Mammary epithelial cell (primary cell): ENCODE measurements at regions not wholly inside any gene's neighbourhood (a gene's known extent, or its start where the extent isn't known, plus 50 kb on each side); places are given as distances from the start of the nearest gene placed in this dataset.

Experiments
- EZH2 ChIP-seq: IDR thresholded peaks from 2 replicates; pipeline ENCODE4 v1.6.1; 2012; ENCODE audit warnings: low read length, inconsistent platforms, borderline replicate concordance
- TF ChIP-seq, protein P1 (sequence below), 2 donors: IDR thresholded peaks in 1 of 2; conservative IDR thresholded peaks in 1 of 2; 2 replicates each; pipeline ENCODE4 v1.5.1; 2011 to 2012; ENCODE audit warnings: inconsistent platforms in 2 of 2, low read length in 2 of 2, mild to moderate bottlenecking in 2 of 2, control low read depth in 1 of 2, low read depth in 1 of 2; ENCODE audit not compliant: insufficient read depth in 1 of 2; ENCODE audit errors: extremely low read depth in 1 of 2

- no peak for TF ChIP-seq EZH2
- TF ChIP-seq, protein P1, sequence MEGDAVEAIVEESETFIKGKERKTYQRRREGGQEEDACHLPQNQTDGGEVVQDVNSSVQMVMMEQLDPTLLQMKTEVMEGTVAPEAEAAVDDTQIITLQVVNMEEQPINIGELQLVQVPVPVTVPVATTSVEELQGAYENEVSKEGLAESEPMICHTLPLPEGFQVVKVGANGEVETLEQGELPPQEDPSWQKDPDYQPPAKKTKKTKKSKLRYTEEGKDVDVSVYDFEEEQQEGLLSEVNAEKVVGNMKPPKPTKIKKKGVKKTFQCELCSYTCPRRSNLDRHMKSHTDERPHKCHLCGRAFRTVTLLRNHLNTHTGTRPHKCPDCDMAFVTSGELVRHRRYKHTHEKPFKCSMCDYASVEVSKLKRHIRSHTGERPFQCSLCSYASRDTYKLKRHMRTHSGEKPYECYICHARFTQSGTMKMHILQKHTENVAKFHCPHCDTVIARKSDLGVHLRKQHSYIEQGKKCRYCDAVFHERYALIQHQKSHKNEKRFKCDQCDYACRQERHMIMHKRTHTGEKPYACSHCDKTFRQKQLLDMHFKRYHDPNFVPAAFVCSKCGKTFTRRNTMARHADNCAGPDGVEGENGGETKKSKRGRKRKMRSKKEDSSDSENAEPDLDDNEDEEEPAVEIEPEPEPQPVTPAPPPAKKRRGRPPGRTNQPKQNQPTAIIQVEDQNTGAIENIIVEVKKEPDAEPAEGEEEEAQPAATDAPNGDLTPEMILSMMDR (conservative IDR thresholded peaks at IDR 0.05 in 1 of 2, IDR thresholded peaks at IDR 0.05 in 1 of 2; ENCODE audit: extremely low read depth in 1 of 2, insufficient read depth in 1 of 2, low read depth in 1 of 2, low read length in 2 of 2), result no peak
These were observed 525.3 kb upstream of the TBX3 start for GRCh38 chr12:115209230-115209629.
